GDM1 (cell line): ENCODE measurements at regions not wholly inside any gene's neighbourhood (a gene's known extent, or its start where the extent isn't known, plus 50 kb on each side); places are given as distances from the start of the nearest gene placed in this dataset.

ENCODE experiments used
- DNase-seq: peaks from one replicate; lab custom pipeline; 2025; lab: John Stamatoyannopoulos, UW

DNA sequence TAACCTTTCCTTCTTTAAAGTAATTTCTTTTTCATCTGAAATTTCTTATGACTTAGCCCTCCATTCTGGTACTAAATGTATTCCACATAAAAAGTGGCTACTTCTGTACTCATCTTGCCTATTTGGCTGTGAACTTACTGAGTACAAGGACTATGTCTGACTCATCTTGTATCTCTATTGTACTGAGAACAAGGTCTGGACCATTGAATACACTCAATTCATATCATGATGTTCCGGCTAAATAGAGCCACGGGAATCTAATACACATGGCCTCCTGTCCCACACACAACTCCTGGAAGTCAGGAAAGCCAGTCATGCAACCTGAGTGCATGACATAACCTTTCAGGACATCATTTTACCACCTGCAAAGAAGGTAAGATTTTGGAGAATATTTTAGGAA lies 203.9 kb downstream of the PLK2 start:
- DNase-seq: no peak

DNA sequence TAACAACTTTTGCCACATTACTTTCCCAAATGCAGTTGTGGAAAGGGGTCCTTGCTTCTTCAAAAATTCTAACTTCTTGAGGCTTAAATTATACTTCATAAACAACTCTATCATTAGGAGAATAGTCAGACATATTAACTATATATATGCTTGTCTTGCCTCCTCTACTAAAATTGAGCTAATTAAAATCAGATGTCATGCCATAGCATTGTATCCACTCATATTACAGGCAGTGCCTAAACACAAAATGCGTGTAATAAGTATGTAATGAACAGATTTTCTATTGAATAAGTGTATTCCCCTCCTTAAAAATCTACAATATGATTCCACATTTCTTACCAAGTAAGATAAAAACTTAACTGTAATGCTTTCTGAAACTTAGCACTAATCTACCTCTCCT lies 204.5 kb downstream of the PLK2 start:
- DNase-seq: no peak

DNA sequence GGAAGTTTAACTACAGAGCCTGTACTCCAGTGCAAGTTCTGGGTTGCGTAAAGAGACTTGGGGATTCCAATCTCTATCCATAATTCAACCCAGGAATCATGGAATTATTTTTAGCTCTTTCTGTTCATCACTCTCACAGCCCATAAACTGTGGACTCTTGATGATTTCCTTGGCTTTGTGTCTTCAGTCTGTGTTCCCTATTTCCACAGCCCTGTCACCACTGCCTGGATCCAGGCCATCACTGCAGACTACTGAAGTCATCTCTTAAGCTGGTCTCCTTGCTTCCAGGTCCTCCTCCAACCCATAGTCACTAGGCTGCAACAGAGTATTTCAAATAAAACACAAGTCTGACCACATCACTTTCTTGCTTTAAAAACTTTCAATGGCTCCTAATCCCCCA lies 211.7 kb downstream of the PLK2 start:
- no peak for DNase-seq

DNA sequence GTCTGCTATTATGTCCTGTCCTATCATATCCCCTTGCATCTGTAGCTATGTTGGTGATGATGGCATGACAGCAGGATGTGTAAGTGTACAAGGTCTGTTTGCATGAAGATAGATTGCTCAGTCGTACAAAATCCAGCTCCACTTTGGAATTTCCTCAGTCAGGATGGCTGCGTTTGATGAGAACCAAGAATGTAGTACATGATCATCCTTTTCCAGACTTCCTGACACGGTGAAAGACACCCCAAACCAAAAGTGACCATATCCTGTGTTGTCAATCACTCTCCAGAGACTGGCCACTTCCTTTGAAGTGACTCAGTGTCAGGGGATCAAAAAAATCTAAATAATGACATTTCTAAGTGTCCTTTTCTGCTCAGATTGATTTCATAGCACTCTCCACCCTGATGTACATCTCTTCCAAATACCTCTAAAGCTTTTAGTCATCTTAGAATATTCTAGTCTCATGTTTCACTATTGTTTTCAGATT lies 213.4 kb downstream of the PLK2 start:
- no peak for DNase-seq

DNA sequence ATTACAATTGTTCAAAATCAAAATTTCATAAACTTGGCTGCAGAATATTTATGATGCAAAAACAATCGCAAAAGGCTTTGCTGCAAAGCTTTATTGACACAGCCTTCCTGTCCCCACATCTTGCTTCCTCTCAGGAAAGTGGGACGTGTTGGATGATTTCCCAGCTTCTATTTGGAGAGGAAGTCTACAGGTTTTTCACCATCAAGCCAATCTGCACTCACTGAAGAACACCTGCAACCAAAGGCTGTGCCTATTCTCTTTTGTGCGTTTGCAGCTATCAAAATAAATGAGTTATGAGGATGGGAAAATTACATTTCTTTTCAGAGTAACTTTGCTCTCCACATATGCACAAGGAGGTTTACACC lies 214.4 kb downstream of the PLK2 start:
- no peak for DNase-seq

DNA sequence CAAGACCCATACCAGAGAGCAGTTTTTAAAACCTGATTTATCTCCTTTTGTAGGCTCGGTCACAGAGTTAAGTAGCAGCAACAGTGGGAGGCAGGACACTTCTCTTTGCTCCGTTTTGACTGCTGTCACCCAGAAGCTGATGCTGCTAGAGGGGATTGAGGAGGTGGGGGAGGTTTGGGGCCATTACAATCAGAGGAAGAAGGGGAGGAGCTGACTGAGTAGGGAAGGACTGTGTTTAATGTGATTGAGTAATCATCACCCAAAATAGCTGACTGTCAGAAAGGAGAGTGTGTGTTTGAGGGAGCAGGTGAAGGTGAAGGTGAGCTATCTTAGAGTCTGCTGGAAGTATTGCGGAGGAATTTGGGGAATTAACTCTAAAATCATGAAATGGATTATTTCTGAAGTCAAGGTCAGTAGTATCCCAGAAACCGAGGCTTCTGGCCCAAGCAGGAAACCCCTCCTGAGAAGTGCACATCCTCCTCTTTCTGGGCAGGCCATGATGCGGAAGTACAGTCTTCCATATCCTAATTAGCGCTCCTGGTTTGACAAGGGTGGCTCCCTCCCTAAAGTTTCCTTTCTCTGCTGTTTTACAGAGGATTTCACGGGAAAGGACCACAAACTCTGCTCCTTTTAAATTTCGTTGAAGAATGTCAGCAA lies 214.9 kb downstream of the PLK2 start:
- no peak for DNase-seq

DNA sequence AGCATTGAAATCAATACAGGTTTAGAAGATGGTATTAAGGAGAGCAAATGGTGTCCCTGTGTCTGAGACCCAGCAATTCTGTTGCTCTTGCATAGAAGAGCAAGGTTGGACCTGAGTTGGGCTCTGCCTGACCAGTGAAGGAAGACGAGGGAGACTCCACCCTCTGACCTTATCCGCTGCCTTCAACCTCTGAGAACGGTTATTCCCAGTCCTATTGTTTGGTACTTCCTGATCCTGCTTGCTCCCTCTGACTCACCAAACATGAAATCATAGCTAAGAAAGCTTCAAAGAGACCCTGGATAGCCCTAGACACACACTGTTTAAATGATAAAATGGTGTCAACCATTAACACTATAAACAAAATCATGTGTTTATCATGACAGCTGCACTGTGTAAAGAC lies 218.5 kb downstream of the PLK2 start:
- no peak for DNase-seq

DNA sequence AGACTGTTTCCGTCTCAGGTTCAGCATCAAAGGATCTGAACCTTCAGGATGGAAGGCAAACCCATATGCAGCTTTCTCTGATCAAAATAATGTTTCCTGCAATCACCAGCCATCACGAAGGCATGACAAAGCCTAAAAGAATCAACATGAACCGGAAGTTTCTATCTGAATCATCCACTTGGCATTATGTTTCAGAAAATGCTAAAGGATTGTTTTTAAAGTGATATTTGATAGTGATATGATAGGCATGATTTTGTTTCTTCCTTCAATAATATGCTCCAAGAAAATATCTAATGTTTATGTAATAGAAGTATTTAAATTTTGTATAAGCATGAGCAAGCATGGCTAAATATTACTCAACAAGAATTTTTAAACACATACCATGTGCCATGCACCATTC lies 219.6 kb downstream of the PLK2 start:
- no peak for DNase-seq

DNA sequence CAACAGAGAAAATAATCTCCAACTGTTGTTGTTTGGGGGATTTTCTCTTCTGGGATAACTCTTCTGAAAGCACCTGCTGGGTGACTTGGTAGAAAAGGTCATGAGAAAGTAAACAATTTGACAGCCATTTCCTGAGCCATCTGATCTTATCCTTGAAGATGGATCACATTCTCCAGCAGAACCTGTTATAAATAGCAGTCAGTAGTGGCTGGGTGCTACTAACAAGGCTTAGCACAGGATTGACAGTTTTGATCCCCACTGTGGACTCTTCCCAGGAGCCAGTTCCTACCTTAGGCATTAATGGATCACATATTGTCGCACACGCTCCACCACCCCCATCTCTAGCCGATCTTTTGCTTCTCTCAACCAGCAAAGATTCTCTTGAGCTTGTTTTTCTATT lies 220.2 kb downstream of the PLK2 start:
- no peak for DNase-seq

DNA sequence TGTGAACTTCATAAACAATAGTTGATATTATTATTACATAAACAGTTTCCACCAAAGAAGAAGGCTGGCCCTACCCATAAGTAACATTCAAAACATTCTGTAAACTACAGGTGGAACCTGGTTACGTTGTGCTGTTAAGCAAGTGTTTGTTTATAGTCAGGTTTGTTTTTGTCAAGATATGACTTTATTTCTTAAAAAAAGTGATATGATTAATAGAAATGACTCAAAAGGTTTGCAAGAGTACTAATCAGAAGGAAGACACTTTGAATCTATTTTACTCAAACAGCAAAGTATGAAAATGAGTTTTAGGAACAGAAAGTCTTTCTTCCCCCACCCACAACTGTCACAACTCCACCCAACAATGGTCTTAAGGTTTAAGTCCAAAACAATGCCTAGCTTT lies 220.8 kb downstream of the PLK2 start:
- DNase-seq: no peak

DNA sequence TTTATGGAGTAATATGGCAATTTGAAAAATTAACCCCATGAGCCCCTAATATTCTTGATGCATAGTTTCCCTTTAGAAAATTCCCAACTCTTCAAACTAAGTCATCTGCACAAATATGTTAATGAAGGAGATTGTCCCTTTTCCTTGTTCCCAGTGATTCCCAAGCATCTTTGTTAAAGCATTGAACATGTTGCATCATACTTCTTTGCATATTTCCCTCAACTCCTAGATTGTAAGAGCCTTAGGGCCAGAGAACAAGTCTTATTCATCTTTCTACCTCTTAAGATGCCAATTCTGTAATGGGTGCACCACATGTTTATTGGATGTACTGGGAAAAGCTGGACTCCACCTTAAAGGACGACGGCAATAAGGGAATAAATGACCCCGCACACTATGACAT lies 223.4 kb downstream of the PLK2 start:
- no peak for DNase-seq

DNA sequence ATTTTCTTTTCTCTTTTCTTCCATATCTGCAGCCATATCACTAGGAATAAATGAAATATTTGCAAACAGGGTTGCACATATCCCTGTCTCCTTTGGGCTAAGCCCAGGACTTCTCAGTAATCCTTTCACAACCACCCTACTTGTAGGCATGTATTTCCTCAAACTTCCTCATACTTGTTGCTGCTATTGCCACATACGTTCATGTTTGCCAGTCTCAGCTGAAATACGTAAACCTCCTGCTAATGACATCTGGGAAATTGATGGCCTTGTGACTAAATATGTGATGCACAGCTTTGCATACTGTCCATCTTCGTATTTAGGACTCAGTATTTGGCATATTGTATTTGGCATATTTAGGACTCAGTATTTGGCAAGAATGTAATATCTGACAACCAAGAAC lies 224.6 kb downstream of the PLK2 start:
- no peak for DNase-seq

DNA sequence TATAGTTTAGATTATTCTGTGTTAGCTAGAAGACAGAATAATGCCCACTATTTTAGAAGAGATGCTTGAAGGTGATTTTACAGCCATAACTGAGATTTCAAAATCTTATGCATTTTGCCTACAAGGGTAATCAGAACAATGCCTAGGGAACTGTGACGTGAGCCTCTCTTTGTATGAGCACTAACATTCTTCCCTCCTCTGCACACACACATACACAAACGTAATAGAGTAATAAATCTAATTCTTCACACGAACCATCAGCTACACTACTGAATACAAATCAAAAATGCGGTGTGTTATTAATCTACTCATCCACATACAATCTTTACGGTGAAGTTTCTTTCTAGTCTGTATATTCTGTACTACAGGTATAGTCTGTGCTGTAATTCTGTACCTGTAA lies 227.8 kb downstream of the PLK2 start:
- DNase-seq: no peak

DNA sequence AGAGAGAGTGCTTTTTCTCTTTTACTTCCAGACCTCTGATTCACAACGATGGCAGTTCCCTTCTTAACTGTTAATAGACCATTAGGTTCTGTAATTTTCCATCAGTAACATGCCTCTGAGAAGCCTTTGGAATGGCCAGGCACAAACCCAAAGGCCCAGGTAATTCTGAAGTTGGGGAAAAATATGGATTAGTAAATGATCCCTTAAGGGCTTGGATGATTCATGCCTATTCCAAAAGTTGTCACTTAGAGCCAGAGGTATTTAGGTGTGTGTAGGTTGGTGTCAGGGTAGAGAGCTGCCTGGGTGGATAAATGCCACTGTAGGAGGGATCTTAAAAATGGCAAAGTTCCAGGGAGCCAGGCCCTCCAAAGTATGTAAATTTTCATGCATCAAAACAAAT lies 228.8 kb downstream of the PLK2 start:
- no peak for DNase-seq

DNA sequence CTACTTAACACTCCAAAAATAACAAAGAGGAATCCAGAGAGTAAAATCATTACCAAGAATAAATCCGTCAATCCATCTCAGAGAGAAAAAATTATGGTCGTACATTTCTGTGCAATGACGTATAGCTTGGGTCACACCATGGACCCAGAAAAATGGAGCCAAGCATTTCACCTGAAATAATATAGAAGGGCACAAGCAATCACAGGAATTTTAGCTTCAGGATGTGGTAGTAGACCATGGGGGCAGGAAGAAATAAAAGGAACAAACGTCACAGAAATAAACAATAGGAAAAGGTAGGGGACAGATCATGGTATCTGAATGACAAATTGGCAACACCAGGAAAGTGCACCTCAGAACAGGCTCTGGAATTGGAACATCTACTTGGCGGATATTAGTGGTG lies 231.0 kb downstream of the PLK2 start:
- no peak for DNase-seq

DNA sequence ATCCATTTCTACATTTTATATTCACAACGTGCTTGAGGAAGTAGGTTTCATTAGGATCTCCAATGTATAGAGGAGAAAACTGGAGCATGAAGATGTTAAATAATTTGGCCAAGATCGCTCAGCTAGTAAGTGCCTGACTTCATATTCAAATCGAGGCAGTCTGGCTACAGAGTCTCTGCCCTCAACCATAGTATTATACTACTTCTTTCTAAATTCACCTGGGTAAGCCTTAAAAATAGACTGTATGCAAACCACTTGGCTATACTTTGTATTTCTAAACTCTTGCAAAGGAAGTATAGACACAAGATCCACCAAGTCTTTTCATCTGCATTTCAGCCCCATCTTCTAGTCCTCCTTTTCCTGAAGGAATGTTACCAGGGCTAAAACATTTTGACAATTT lies 232.0 kb downstream of the PLK2 start:
- no peak for DNase-seq

DNA sequence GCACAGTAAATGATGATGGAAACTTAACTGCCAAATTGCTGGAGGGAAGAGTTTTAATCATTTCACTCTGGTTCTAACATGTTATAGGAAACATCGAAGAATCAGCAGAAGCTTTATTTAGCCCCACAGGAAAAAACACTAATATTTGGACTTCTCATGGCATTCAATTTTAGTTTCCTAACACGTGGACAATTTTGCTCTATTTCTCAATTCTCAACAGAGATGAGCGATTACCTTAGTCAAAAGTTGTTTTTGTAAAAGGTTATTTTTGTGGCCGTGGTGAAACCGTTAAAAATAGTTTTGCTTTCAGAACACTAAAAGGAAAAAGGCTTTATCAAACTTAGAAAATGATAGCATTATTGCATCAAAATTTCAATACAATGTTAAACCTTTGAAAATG lies 235.2 kb downstream of the PLK2 start:
- DNase-seq: no peak

DNA sequence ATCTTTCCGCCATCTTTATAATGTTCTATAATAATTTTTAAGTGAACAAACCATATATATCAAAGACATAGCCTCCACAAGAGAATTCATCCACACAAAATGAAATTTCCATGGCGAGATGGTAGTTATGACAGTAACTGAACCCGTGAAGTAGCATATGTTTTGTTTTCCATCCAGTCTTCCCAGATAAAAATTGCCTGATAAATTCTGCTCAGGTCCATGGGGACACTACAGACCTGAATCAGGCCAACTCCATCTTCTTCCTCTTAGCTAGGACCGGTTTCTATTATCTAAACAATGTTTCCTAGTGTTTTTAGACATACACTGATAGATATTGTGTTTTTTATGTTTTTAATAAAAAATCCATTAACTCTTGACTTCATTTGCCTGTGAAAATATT lies 235.7 kb downstream of the PLK2 start:
- DNase-seq: no peak

DNA sequence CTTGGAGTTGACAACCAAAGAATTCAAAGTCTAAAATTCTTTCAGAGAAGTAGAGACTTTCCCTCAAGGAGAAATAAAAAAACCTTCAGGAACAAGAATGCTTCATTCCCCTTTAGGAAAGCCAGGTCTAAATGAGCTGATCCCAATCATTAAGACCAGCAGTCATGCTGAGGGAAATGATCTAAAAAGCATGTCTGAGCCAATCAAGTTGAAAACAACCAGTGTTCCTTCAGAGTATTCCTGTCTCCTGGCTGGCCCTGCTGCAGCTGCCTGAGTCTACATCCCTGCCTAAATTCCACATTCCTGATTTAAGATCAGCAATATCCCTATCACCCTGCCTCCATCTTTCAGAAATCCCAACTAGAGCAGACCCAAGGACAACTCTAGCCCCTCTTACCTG lies 244.5 kb downstream of the PLK2 start:
- DNase-seq: no peak

DNA sequence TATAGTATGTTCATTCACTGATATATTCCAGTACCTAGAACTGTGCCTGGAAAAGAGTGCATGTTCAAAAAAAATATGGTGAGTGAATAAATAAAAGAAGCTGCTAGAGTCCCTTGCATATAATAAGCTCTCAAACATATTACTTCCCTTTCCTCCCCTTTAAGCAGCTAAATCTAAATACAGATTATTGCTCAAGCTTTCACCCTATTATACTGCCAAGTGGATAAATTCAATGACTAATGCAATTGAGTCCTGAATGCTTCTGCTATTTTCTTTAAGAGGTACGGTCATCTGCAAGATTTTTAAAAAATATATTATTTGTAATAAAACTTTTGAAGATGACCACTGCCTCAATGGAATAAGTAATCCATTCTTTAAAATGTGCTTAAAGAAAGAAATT lies 248.4 kb downstream of the PLK2 start:
- DNase-seq: no peak

DNA sequence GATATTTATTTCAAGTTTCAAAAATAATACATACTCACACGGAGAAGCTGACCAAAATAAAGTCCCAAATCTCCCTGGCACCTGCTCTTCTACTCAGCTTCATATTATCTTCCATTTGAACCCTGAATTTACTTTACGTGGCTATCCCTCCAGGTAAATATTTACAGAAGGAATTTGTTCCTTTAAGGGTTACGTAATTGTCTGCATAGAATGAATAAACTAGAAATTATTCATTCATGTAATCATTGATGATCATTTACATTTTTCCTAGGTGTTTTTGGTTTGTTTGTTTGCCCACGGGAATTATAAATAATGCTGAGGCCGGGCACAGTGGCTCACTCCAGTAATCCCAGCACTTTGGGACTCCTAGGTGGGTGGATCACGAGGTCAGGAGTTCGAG lies 251.2 kb downstream of the PLK2 start:
- DNase-seq: no peak

DNA sequence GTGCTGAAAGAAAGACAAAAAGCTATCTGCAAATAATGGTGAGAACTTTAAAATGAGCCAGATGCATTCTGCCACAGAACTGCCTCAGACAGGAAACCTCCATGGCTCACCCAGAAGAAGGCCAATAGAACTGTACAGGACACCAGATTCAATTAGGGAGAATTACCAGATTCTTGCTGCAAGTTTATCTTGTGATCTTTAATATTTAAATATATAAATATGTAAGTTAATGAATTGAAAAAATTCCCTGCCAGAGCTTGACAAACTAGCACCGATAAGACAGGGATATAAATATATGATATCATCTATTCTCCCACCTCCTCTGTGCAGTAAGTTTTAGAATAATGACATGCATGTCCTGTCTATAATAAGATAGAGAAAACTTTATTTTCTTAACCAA lies 252.8 kb downstream of the PLK2 start:
- DNase-seq: no peak

DNA sequence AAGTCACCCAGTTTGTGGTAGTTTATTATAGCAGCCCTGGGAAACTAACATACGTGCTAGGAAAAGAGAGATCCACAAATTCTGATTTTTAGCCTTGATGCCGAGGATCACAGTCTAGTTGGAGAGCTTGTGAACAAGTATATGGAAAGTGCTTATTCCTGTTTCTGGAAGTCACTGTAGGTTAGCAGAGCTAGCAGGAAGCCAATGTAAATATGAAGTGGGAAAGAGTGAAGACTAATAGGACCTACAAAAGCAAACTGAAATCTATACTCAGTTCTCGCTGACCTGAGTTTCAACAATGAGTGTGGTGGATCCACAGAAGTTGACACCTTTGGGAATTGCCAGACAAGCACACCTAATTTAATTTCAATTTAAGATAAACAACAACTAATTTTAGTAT lies 254.9 kb downstream of the PLK2 start:
- DNase-seq: no peak

DNA sequence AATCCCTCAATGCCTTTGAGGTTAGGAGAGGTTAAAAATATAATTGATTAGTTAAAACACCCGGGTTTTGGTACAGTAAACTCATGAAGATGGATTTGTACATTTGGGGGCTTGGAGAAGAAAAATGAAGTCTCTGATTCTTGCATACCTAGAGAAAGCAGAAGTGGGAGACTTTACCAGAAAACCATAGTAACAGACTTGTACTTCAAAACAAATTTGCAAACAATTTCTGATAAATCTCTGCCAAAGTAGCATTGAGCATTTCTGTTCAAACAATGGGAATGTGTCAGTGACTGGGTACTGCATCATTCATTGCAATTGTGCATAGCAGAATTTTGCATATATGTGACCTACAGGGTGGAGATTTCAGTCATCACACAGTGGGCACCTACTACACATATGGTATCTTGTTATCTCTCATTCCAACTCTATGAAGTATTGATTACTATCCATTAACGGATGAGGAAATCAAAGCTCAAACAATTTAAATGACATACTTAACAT lies 256.9 kb downstream of the PLK2 start:
- no peak for DNase-seq
